AG10803 (cell line): ENCODE measurements at regions not wholly inside any gene's neighbourhood (a gene's known extent, or its start where the extent isn't known, plus 50 kb on each side); places are given as distances from the start of the nearest gene placed in this dataset.

ENCODE experiments used
- DNase-seq: peaks from one replicate; pipeline ENCODE4 v3.0.0; 2010; ENCODE audit warnings: low read depth
- H3K4me3 ChIP-seq: 2 replicates; pipeline ENCODE4 v1.5.1; 2011; ENCODE audit warnings: mild to moderate bottlenecking, low read length, control low read depth
- CTCF ChIP-seq: conservative IDR thresholded peaks from 2 replicates; pipeline ENCODE4 v1.5.1; 2011; ENCODE audit warnings: mild to moderate bottlenecking, low read length, control low read depth, inconsistent platforms

- DNase-seq = no peak
- TF ChIP-seq CTCF = no peak
- no peak overlapping the region for H3K4me3 ChIP-seq
Measured at GRCh38 chr10:52967806-52968795, 195.5 kb upstream of the MBL2 start.

GRCh38 chr10:52966904-52967303 lies 194.3 kb upstream of the MBL2 start:
- DNase-seq = no peak
- TF ChIP-seq CTCF = no peak
- H3K4me3 ChIP-seq = no peak overlapping the region

GRCh38 chr10:52965938-52966401 lies 193.4 kb upstream of the MBL2 start:
- no peak for TF ChIP-seq CTCF
- no peak overlapping the region for H3K4me3 ChIP-seq
- DNase-seq = no peak

- no peak for TF ChIP-seq CTCF
- no peak for DNase-seq
- H3K4me3 ChIP-seq = no peak overlapping the region
Measured at GRCh38 chr10:52965509-52965908, 192.9 kb upstream of the MBL2 start.

- DNase-seq = no peak
- no peak overlapping the region for H3K4me3 ChIP-seq
- TF ChIP-seq CTCF = no peak
Measured at GRCh38 chr10:52961323-52961722, 188.7 kb upstream of the MBL2 start.

- no peak for DNase-seq
- H3K4me3 ChIP-seq = no peak overlapping the region
- no peak for TF ChIP-seq CTCF
Measured at GRCh38 chr10:52959810-52960209, 187.2 kb upstream of the MBL2 start.

GRCh38 chr10:52956861-52957260 lies 184.3 kb upstream of the MBL2 start:
- DNase-seq = no peak
- no peak overlapping the region for H3K4me3 ChIP-seq
- TF ChIP-seq CTCF = no peak
